ENCODE measurements at regions not wholly inside any gene's neighbourhood (a gene's known extent, or its start where the extent isn't known, plus 50 kb on each side); places are given as distances from the start of the nearest gene placed in this dataset.

DNA sequence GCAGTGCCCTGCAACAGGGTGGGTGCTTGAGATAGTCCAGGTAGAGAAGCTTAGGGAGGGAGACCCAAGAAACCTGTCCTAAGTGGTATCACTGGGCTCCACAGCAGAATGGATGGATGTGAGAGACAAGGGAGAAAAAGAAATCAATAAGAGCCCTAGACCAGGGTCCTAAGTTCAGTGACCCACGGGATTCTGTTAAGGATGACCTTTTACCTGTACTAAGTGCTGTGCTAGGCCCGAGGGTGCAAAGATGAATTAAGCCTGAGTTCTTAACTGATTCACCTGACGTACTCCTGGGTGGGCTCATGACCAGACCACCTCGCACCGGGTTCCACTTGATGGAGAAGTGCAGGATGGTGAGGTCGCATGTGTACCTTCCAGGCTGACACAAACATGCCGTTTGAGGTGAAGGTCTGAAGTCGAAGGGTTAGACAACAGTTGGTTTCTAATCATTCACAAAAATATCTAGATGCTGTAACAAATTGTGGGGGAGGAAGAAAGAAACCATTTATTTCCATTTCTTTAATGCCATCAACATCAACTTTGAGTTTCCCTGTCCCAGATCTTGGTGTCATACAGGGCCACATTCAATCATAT, 166.5 kb downstream of the HERPUD2 start:
- no peak for TF ChIP-seq POLR2AphosphoS5 (IDR thresholded peaks at IDR 0.05; ENCODE audit: low read depth, low read length)
- no peak for TF ChIP-seq POLR2A (IDR thresholded peaks at IDR 0.05; ENCODE audit: low read depth, low read length)

All from GM12891 (cell line).